GM12878 (cell line): ENCODE measurements at regions not wholly inside any gene's neighbourhood (a gene's known extent, or its start where the extent isn't known, plus 50 kb on each side); places are given as distances from the start of the nearest gene placed in this dataset.

Experiments
- ATAC-seq: fragments of 200-7000 bp; cut with Tn5 transposase; 3 replicates; pipeline ENCODE4 v1.9.1; 2020; ENCODE audit warnings: mild to moderate bottlenecking, moderate library complexity
- BruUV-seq: library from RNA; stranded (reverse); fragments of 400-500 nt; replicated peaks from 2 replicates; lab custom pipeline; 2021; lab: Mats Ljungman, UMichigan
- CTCF ChIA-PET: fragments of 300-600 bp; sonication (Branson Sonifier 250); formaldehyde crosslinking; extraction: SDS; loops from one replicate; lab custom pipeline; 2021; ENCODE audit warnings: inconsistent platforms; lab: Yijun Ruan, JAX
- POLR2A ChIA-PET: fragments of 350-600 bp; formaldehyde crosslinking; extraction: SDS; loops from one replicate; lab custom pipeline; 2021; ENCODE audit warnings: inconsistent platforms; lab: Charles Lee
- RAD21 ChIA-PET: fragments of 300-600 bp; sonication (Branson Sonifier 250); formaldehyde crosslinking; loops from one replicate; lab custom pipeline; 2023; ENCODE audit warnings: antibody characterized with exemption; ENCODE audit not compliant: unreplicated experiment; lab: Charles Lee
- SMC1A ChIA-PET: fragments of 300-600 bp; sonication (Branson Sonifier 250); formaldehyde crosslinking; loops from one replicate; lab custom pipeline; 2023; ENCODE audit not compliant: unreplicated experiment, uncharacterized antibody; lab: Charles Lee
- DNase-seq: peaks from one replicate; pipeline ENCODE4 v3.0.0-alpha.2; 2011; ENCODE audit warnings: low read depth, low spot score
- FAIRE-seq: peaks from 3 replicates; lab custom pipeline; 2011; peaks lifted over from hg19 to GRCh38; lab: Jason Lieb, UNC
- H2AFZ ChIP-seq: 2 replicates; pipeline ENCODE4 v1.6.0; 2011; ENCODE audit warnings: low read depth, low read length, control low read depth; ENCODE audit not compliant: control insufficient read depth
- H3K27ac ChIP-seq: 2 replicates; pipeline ENCODE4 v1.5.1; 2011; ENCODE audit warnings: control low read depth; ENCODE audit not compliant: control insufficient read depth, insufficient read depth
- H3K27me3 ChIP-seq, 2 experiments: replicated peaks in 1 of 2; 2 replicates each; pipeline versions ENCODE4 v1.6.0 to v1.6.1; 2011; ENCODE audit warnings: low read length in 1 of 2; ENCODE audit not compliant: control insufficient read depth in 2 of 2, insufficient read depth in 2 of 2
- H3K36me3 ChIP-seq, 2 experiments: 2 replicates each; pipeline ENCODE4 v1.5.1; 2011; ENCODE audit warnings: low read length in 1 of 2; ENCODE audit not compliant: control insufficient read depth in 2 of 2, insufficient read depth in 2 of 2
- H3K4me1 ChIP-seq: 2 replicates; pipeline ENCODE4 v1.6.1; 2011; ENCODE audit warnings: mild to moderate bottlenecking, low read length, moderate library complexity, mixed read lengths; ENCODE audit not compliant: control insufficient read depth, insufficient read depth
- H3K4me2 ChIP-seq: 2 replicates; pipeline ENCODE4 v1.6.0; 2011; ENCODE audit warnings: control low read depth; ENCODE audit not compliant: control insufficient read depth, insufficient read depth
- H3K4me3 ChIP-seq: fragments of 200-600 bp; sonication (generic); 2 replicates; pipeline ENCODE4 v1.5.1; 2016
- H3K79me2 ChIP-seq: 2 replicates; pipeline ENCODE4 v1.6.0; 2011; ENCODE audit warnings: low read length; ENCODE audit not compliant: control insufficient read depth, insufficient read depth
- H3K9ac ChIP-seq: 2 replicates; pipeline ENCODE4 v1.8.0; 2011; ENCODE audit warnings: low read length, control low read depth, mixed read lengths; ENCODE audit not compliant: control insufficient read depth, insufficient read depth
- H3K9me3 ChIP-seq: replicated peaks from 3 replicates; pipeline ENCODE4 v1.5.1; 2011; ENCODE audit warnings: mild to moderate bottlenecking, low read length; ENCODE audit not compliant: control insufficient read depth, insufficient read depth
- H4K20me1 ChIP-seq: 2 replicates; pipeline ENCODE4 v1.6.0; 2011; ENCODE audit not compliant: control insufficient read depth, insufficient read depth
- BACH1 ChIP-seq: fragments of 450-650 bp; IDR thresholded peaks from 2 replicates; pipeline ENCODE4 v1.6.1; 2017; ENCODE audit warnings: mild to moderate bottlenecking, borderline replicate concordance
- BCL11A ChIP-seq: IDR thresholded peaks from 2 replicates; pipeline ENCODE4 v1.6.1; 2011; ENCODE audit warnings: low read depth, low read length
- CEBPB ChIP-seq, 2 experiments: fragments of 150-350 bp in 1 of 2; IDR thresholded peaks; 2 replicates each; pipeline ENCODE4 v1.6.1; 2012 to 2014; ENCODE audit warnings: low read depth in 2 of 2, low read length in 2 of 2, borderline replicate concordance in 1 of 2, inconsistent platforms in 1 of 2
- E2F4 ChIP-seq: IDR thresholded peaks from 2 replicates; pipeline ENCODE4 v1.6.1; 2012; ENCODE audit warnings: low read depth, low read length, improper control_type of control experiment
- ELK1 ChIP-seq: IDR thresholded peaks from 2 replicates; pipeline ENCODE4 v1.6.1; 2012; ENCODE audit warnings: low read depth, low read length, improper control_type of control experiment
- HDAC6 ChIP-seq: fragments of 200-600 bp; sonication (generic); IDR thresholded peaks from one replicate; pipeline ENCODE4 v1.8.0; 2017; ENCODE audit warnings: antibody characterized with exemption; ENCODE audit not compliant: unreplicated experiment
- IKZF2 ChIP-seq, 2 experiments: fragments of 450-650 bp; IDR thresholded peaks; 2 replicates each; pipeline ENCODE4 v1.6.1; 2017; ENCODE audit warnings: mild to moderate bottlenecking in 2 of 2, moderate library complexity in 2 of 2
- MAX ChIP-seq: IDR thresholded peaks from 2 replicates; pipeline ENCODE4 v1.6.1; 2012; ENCODE audit warnings: low read depth, low read length, improper control_type of control experiment
- POLR2AphosphoS5 ChIP-seq: IDR thresholded peaks from 2 replicates; pipeline ENCODE4 v1.6.1; 2011; ENCODE audit warnings: mild to moderate bottlenecking, low read length, inconsistent platforms
- RB1 ChIP-seq: fragments of 450-650 bp; formaldehyde crosslinking; IDR thresholded peaks from 2 replicates; pipeline ENCODE4 v1.6.1; 2017; ENCODE audit warnings: mild to moderate bottlenecking, borderline replicate concordance
- SIX5 ChIP-seq: IDR thresholded peaks from 2 replicates; pipeline ENCODE4 v1.6.1; 2011; ENCODE audit warnings: mild to moderate bottlenecking, low read depth, low read length, moderate library complexity; ENCODE audit not compliant: severe bottlenecking
- SP1 ChIP-seq: IDR thresholded peaks from one replicate; pipeline ENCODE4 v1.6.1; 2011; ENCODE audit warnings: low read depth, low read length
- SUZ12 ChIP-seq: fragments of 200-600 bp; sonication (generic); IDR thresholded peaks from one replicate; pipeline ENCODE4 v1.6.1; 2018; ENCODE audit warnings: antibody characterized with exemption, mild to moderate bottlenecking; ENCODE audit not compliant: unreplicated experiment
- USF2 ChIP-seq: IDR thresholded peaks from 2 replicates; pipeline ENCODE4 v1.6.1; 2011; ENCODE audit warnings: low read depth, low read length, improper control_type of control experiment, borderline replicate concordance
- WRNIP1 ChIP-seq: IDR thresholded peaks from 2 replicates; pipeline ENCODE4 v1.6.1; 2011; ENCODE audit warnings: low read depth, low read length, improper control_type of control experiment, borderline replicate concordance
- ZNF592 ChIP-seq: fragments of 450-650 bp; IDR thresholded peaks from 2 replicates; pipeline ENCODE4 v1.6.1; 2017; ENCODE audit warnings: mild to moderate bottlenecking, moderate library complexity
- ZNF622 ChIP-seq: fragments of 450-650 bp; IDR thresholded peaks from 2 replicates; pipeline ENCODE4 v1.6.1; 2017; ENCODE audit warnings: mild to moderate bottlenecking, inconsistent platforms
- WGBS: methylation state at CpG from one replicate; pipeline ENCODE4 v1.1.6; 2016; ENCODE audit warnings: low lambda C conversion rate; ENCODE audit not compliant: insufficient replicate concordance, insufficient coverage; ENCODE audit errors: missing lambda C conversion rate; 5-methylcytosine and 5-hydroxymethylcytosine counted together
- in situ Hi-C: fragments of 300-500 bp; cut with MboI; formaldehyde crosslinking; loops from 9 replicates; pipeline ENCODE4 v1.14.3; 2018; ENCODE audit warnings: mixed read lengths
- intact Hi-C: fragments of 100-400 bp; cut with micrococcal nuclease; formaldehyde crosslinking; loops from one replicate; pipeline ENCODE4 v1.14.2; 2022; ENCODE audit not compliant: unreplicated experiment

GRCh38 chr5:39698838-39699560 lies 274.2 kb upstream of the DAB2 start:
- intact Hi-C loops (no loop called here), in situ Hi-C loops (no loop called here)
- H3K4me2 ChIP-seq = no peak overlapping the region
- H3K9ac ChIP-seq = no peak overlapping the region
- H2AFZ ChIP-seq = no peak overlapping the region
- H3K27ac ChIP-seq = no peak overlapping the region
- FAIRE-seq = no peak
- no TSS peak for BruUV-seq
- no peaks in the 10 kb centered on the region for H4K20me1 ChIP-seq
- ChIA-PET RAD21 (no interaction called here), SMC1A (no interaction called here), CTCF (no interaction called here), POLR2A (interaction anchor here (0.5 kb wide), 1 partner anchor 82 kb away, joined by 4 read pairs; no protein-coding TSS in a partner anchor)
- no peak for ATAC-seq
- H3K9me3 ChIP-seq = no peaks in the 10 kb centered on the region
- no peaks in the 10 kb centered on the region for H3K36me3 ChIP-seq
- H3K27me3 ChIP-seq = no peaks in the 10 kb centered on the region
- no peaks in the 10 kb centered on the region for H3K79me2 ChIP-seq
- H3K4me1 ChIP-seq = no peaks in the 10 kb centered on the region
- no peak for DNase-seq
- WGBS = 42% methylated on average over 4 of the region's 4 CpGs
- H3K4me3 ChIP-seq = no peak overlapping the region
- no peak for TF ChIP-seq BCL11A
- no peak for TF ChIP-seq ELK1
- no peak for TF ChIP-seq IKZF2 (IDR thresholded peaks at IDR 0.05)
- TF ChIP-seq MAX = no peak
- no peak for TF ChIP-seq ZNF622
- TF ChIP-seq SP1 = no peak
- no peak for TF ChIP-seq BACH1
- TF ChIP-seq HDAC6 = no peak
- TF ChIP-seq SIX5 = no peak
- TF ChIP-seq USF2 = no peak
- TF ChIP-seq POLR2AphosphoS5 = no peak
- no peak for TF ChIP-seq WRNIP1
- no peak for TF ChIP-seq ZNF592
- no peak for TF ChIP-seq SUZ12
- no peak for TF ChIP-seq E2F4
- no peak for TF ChIP-seq CEBPB (IDR thresholded peaks at IDR 0.05; ENCODE audit: borderline replicate concordance in 1 of 2, low read depth in 2 of 2, low read length in 2 of 2)
- TF ChIP-seq RB1 = no peak
